WTC11 (cell line): ENCODE measurements at regions not wholly inside any gene's neighbourhood (a gene's known extent, or its start where the extent isn't known, plus 50 kb on each side); places are given as distances from the start of the nearest gene placed in this dataset.

Source experiments
- ESRRA ChIP-seq: sonication (generic); formaldehyde crosslinking; IDR thresholded peaks from 2 replicates; pipeline ENCODE4 v1.8.1; 2022; ENCODE audit warnings: mild to moderate bottlenecking, missing genetic modification reagents, borderline replicate concordance
- MXD4 ChIP-seq: fragments of 250-450 bp; sonication (Bioruptor Pico); IDR thresholded peaks from 2 replicates; pipeline ENCODE4 v1.8.0; 2021; ENCODE audit warnings: mild to moderate bottlenecking, moderate library complexity, borderline replicate concordance
- NR3C1 ChIP-seq: sonication (generic); formaldehyde crosslinking; conservative IDR thresholded peaks from 2 replicates; pipeline ENCODE4 v1.8.1; 2023; ENCODE audit warnings: low read depth, mild to moderate bottlenecking, missing genetic modification reagents
- ZNF121 ChIP-seq: sonication (generic); formaldehyde crosslinking; IDR thresholded peaks from 2 replicates; pipeline ENCODE4 v1.8.0; 2023; ENCODE audit warnings: missing genetic modification reagents
- TF ChIP-seq, protein P1 (sequence below): sonication (generic); formaldehyde crosslinking; IDR thresholded peaks from 2 replicates; pipeline ENCODE4 v1.8.1; 2023; ENCODE audit warnings: mild to moderate bottlenecking, missing genetic modification reagents
- TF ChIP-seq, protein P2 (sequence below): fragments of 200-600 bp; IDR thresholded peaks from 2 replicates; pipeline ENCODE4 v1.8.0; 2022; ENCODE audit warnings: antibody characterized with exemption
- TF ChIP-seq, protein P3 (sequence below): fragments of 250-450 bp; sonication (Bioruptor Pico); IDR thresholded peaks from 2 replicates; pipeline ENCODE4 v2.1.2; 2022; ENCODE audit warnings: mild to moderate bottlenecking, moderate library complexity
- TF ChIP-seq, protein P4 (sequence below): sonication (generic); formaldehyde crosslinking; IDR thresholded peaks from 2 replicates; pipeline ENCODE4 v1.8.1; 2022; ENCODE audit warnings: mild to moderate bottlenecking, missing genetic modification reagents, moderate library complexity, borderline replicate concordance
- TF ChIP-seq, protein P5 (sequence below): sonication (generic); formaldehyde crosslinking; conservative IDR thresholded peaks from 2 replicates; pipeline ENCODE4 v1.8.1; 2023; ENCODE audit warnings: mild to moderate bottlenecking, low read depth, missing genetic modification reagents, moderate library complexity
- TF ChIP-seq, protein P6 (sequence below): sonication (generic); formaldehyde crosslinking; IDR thresholded peaks from 2 replicates; pipeline ENCODE4 v1.8.0; 2022; ENCODE audit warnings: mild to moderate bottlenecking, missing genetic modification reagents

DNA sequence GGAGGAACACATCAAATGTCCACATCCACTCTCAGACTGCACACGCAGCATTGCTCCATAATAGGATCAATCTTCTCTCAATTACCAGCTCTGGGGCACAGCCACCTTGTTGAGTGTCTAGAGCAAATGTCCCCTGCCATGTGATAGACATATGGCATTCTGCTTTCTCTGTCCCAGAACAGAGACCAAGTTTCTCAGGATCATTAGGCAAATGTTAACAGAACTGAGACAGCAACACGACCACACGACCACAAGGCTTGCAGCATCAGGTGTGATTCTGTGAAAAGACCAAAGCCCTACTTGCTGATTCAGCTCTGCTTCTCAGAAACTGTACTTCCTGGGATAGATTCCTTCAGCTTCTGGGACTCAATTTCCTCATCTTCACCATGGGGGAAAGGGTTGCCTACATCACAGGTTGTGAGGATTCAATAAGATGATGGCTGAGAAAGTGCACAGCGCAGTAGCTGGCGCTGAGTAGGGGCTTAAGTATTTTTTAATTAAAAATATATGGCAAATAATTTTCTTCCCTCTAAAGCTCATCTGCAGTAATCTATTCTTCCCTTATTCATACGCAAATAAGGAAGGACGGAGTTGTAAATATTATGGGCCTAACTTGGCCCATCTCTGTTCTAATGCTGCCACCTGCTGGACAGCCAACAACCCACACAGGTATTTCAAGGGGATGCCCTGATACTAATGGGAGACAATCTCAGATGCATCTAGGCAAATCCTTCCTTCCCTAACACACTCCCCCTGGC is 54.3 kb upstream of the USP47 start:
- no peak for TF ChIP-seq ESRRA (CRISPR knock-in tag)
- TF ChIP-seq, protein P1, sequence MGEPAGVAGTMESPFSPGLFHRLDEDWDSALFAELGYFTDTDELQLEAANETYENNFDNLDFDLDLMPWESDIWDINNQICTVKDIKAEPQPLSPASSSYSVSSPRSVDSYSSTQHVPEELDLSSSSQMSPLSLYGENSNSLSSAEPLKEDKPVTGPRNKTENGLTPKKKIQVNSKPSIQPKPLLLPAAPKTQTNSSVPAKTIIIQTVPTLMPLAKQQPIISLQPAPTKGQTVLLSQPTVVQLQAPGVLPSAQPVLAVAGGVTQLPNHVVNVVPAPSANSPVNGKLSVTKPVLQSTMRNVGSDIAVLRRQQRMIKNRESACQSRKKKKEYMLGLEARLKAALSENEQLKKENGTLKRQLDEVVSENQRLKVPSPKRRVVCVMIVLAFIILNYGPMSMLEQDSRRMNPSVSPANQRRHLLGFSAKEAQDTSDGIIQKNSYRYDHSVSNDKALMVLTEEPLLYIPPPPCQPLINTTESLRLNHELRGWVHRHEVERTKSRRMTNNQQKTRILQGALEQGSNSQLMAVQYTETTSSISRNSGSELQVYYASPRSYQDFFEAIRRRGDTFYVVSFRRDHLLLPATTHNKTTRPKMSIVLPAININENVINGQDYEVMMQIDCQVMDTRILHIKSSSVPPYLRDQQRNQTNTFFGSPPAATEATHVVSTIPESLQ, result no peak
- TF ChIP-seq, protein P2, sequence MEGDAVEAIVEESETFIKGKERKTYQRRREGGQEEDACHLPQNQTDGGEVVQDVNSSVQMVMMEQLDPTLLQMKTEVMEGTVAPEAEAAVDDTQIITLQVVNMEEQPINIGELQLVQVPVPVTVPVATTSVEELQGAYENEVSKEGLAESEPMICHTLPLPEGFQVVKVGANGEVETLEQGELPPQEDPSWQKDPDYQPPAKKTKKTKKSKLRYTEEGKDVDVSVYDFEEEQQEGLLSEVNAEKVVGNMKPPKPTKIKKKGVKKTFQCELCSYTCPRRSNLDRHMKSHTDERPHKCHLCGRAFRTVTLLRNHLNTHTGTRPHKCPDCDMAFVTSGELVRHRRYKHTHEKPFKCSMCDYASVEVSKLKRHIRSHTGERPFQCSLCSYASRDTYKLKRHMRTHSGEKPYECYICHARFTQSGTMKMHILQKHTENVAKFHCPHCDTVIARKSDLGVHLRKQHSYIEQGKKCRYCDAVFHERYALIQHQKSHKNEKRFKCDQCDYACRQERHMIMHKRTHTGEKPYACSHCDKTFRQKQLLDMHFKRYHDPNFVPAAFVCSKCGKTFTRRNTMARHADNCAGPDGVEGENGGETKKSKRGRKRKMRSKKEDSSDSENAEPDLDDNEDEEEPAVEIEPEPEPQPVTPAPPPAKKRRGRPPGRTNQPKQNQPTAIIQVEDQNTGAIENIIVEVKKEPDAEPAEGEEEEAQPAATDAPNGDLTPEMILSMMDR, result peak; percentile 81
- no peak for TF ChIP-seq NR3C1 (CRISPR knock-in tag)
- TF ChIP-seq, protein P3, sequence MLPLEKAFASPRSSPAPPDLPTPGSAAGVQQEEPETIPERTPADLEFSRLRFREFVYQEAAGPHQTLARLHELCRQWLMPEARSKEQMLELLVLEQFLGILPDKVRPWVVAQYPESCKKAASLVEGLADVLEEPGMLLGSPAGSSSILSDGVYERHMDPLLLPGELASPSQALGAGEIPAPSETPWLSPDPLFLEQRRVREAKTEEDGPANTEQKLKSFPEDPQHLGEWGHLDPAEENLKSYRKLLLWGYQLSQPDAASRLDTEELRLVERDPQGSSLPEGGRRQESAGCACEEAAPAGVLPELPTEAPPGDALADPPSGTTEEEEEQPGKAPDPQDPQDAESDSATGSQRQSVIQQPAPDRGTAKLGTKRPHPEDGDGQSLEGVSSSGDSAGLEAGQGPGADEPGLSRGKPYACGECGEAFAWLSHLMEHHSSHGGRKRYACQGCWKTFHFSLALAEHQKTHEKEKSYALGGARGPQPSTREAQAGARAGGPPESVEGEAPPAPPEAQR (CRISPR knock-in tag), result no peak
- TF ChIP-seq ZNF121, result no peak
- TF ChIP-seq, protein P4, sequence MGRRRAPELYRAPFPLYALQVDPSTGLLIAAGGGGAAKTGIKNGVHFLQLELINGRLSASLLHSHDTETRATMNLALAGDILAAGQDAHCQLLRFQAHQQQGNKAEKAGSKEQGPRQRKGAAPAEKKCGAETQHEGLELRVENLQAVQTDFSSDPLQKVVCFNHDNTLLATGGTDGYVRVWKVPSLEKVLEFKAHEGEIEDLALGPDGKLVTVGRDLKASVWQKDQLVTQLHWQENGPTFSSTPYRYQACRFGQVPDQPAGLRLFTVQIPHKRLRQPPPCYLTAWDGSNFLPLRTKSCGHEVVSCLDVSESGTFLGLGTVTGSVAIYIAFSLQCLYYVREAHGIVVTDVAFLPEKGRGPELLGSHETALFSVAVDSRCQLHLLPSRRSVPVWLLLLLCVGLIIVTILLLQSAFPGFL, result no peak
- TF ChIP-seq, protein P5, sequence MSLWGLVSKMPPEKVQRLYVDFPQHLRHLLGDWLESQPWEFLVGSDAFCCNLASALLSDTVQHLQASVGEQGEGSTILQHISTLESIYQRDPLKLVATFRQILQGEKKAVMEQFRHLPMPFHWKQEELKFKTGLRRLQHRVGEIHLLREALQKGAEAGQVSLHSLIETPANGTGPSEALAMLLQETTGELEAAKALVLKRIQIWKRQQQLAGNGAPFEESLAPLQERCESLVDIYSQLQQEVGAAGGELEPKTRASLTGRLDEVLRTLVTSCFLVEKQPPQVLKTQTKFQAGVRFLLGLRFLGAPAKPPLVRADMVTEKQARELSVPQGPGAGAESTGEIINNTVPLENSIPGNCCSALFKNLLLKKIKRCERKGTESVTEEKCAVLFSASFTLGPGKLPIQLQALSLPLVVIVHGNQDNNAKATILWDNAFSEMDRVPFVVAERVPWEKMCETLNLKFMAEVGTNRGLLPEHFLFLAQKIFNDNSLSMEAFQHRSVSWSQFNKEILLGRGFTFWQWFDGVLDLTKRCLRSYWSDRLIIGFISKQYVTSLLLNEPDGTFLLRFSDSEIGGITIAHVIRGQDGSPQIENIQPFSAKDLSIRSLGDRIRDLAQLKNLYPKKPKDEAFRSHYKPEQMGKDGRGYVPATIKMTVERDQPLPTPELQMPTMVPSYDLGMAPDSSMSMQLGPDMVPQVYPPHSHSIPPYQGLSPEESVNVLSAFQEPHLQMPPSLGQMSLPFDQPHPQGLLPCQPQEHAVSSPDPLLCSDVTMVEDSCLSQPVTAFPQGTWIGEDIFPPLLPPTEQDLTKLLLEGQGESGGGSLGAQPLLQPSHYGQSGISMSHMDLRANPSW (CRISPR knock-in tag), result no peak
- TF ChIP-seq, protein P6, sequence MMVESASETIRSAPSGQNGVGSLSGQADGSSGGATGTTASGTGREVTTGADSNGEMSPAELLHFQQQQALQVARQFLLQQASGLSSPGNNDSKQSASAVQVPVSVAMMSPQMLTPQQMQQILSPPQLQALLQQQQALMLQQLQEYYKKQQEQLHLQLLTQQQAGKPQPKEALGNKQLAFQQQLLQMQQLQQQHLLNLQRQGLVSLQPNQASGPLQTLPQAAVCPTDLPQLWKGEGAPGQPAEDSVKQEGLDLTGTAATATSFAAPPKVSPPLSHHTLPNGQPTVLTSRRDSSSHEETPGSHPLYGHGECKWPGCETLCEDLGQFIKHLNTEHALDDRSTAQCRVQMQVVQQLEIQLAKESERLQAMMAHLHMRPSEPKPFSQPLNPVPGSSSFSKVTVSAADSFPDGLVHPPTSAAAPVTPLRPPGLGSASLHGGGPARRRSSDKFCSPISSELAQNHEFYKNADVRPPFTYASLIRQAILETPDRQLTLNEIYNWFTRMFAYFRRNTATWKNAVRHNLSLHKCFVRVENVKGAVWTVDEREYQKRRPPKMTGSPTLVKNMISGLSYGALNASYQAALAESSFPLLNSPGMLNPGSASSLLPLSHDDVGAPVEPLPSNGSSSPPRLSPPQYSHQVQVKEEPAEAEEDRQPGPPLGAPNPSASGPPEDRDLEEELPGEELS, result no peak
- TF ChIP-seq MXD4 (CRISPR knock-in tag), result no peak
